ENCODE measurements at regions not wholly inside any gene's neighbourhood (a gene's known extent, or its start where the extent isn't known, plus 50 kb on each side); places are given as distances from the start of the nearest gene placed in this dataset.

GRCh38 chr14:61132894-61133293, 148.2 kb downstream of the TMEM30B start:
- no peak for TF ChIP-seq CTCF (IDR thresholded peaks at IDR 0.05; ENCODE audit: partially characterized antibody, unreplicated experiment)
- no peak overlapping the region for H3K4me3 Mint-ChIP-seq (ENCODE audit: unreplicated experiment)
- peaks cover 41% of the 10 kb centered on the region for H3K36me3 Mint-ChIP-seq (ENCODE audit: unreplicated experiment)
- no peak for DNase-seq
- no peaks in the 10 kb centered on the region for H3K4me1 Mint-ChIP-seq (ENCODE audit: low read depth, unreplicated experiment)
- H3K27ac Mint-ChIP-seq (ENCODE audit: unreplicated experiment) = no peak overlapping the region
- H3K27me3 Mint-ChIP-seq (ENCODE audit: unreplicated experiment) = peaks cover 7% of the 10 kb centered on the region
- H3K9me3 Mint-ChIP-seq (ENCODE audit: unreplicated experiment) = peaks cover 17% of the 10 kb centered on the region

GRCh38 chr14:61132336-61132735, 148.8 kb downstream of the TMEM30B start:
- peaks cover 7% of the 10 kb centered on the region for H3K27me3 Mint-ChIP-seq (ENCODE audit: unreplicated experiment)
- DNase-seq = no peak
- H3K36me3 Mint-ChIP-seq (ENCODE audit: unreplicated experiment) = peaks cover 35% of the 10 kb centered on the region
- H3K27ac Mint-ChIP-seq (ENCODE audit: unreplicated experiment) = no peak overlapping the region
- no peak for TF ChIP-seq CTCF (IDR thresholded peaks at IDR 0.05; ENCODE audit: partially characterized antibody, unreplicated experiment)
- H3K9me3 Mint-ChIP-seq (ENCODE audit: unreplicated experiment) = peaks cover 13% of the 10 kb centered on the region
- no peaks in the 10 kb centered on the region for H3K4me1 Mint-ChIP-seq (ENCODE audit: low read depth, unreplicated experiment)
- no peak overlapping the region for H3K4me3 Mint-ChIP-seq (ENCODE audit: unreplicated experiment)

- peaks cover 30% of the 10 kb centered on the region for H3K36me3 Mint-ChIP-seq (ENCODE audit: unreplicated experiment)
- peaks cover 7% of the 10 kb centered on the region for H3K27me3 Mint-ChIP-seq (ENCODE audit: unreplicated experiment)
- peaks cover 10% of the 10 kb centered on the region for H3K4me1 Mint-ChIP-seq (ENCODE audit: low read depth, unreplicated experiment)
- no peak for DNase-seq
- H3K27ac Mint-ChIP-seq (ENCODE audit: unreplicated experiment) = no peak overlapping the region
- H3K9me3 Mint-ChIP-seq (ENCODE audit: unreplicated experiment) = peaks cover 13% of the 10 kb centered on the region
- no peak for TF ChIP-seq CTCF (IDR thresholded peaks at IDR 0.05; ENCODE audit: partially characterized antibody, unreplicated experiment)
- H3K4me3 Mint-ChIP-seq (ENCODE audit: unreplicated experiment) = no peak overlapping the region
Observed at GRCh38 chr14:61130512-61131260, 149.6 kb downstream of the SLC38A6 start.

GRCh38 chr14:61129168-61129745, 148.2 kb downstream of the SLC38A6 start:
- peaks cover 23% of the 10 kb centered on the region for H3K36me3 Mint-ChIP-seq (ENCODE audit: unreplicated experiment)
- H3K4me1 Mint-ChIP-seq (ENCODE audit: low read depth, unreplicated experiment) = peaks cover 10% of the 10 kb centered on the region
- peaks cover 13% of the 10 kb centered on the region for H3K9me3 Mint-ChIP-seq (ENCODE audit: unreplicated experiment)
- TF ChIP-seq CTCF (IDR thresholded peaks at IDR 0.05; ENCODE audit: partially characterized antibody, unreplicated experiment) = no peak
- H3K27me3 Mint-ChIP-seq (ENCODE audit: unreplicated experiment) = peaks cover 5% of the 10 kb centered on the region
- H3K4me3 Mint-ChIP-seq (ENCODE audit: unreplicated experiment) = no peak overlapping the region
- no peak for DNase-seq
- no peak overlapping the region for H3K27ac Mint-ChIP-seq (ENCODE audit: unreplicated experiment)
